ENCODE measurements at regions not wholly inside any gene's neighbourhood (a gene's known extent, or its start where the extent isn't known, plus 50 kb on each side); places are given as distances from the start of the nearest gene placed in this dataset.
"Not testable (repeated sequence)": the region's sequence is repeated elsewhere in the genome, so short reads cannot be mapped to it uniquely, and the experiment has no call there.

- Mint-ChIP-seq H3K36me3 (ENCODE audit: low read depth) (no peaks in the 10 kb centered on the region), H3K9me3 (no peaks in the 10 kb centered on the region), H3K4me3 (no peak overlapping the region), H3K4me1 (ENCODE audit: low read depth) (no peaks in the 10 kb centered on the region), H3K27ac (no peak overlapping the region), H3K27me3 (ENCODE audit: low read depth) (peaks cover 3% of the 10 kb centered on the region)
Observed at GRCh38 chr2:238773472-238773871, 74.4 kb upstream of the TWIST2 start.

- Mint-ChIP-seq H3K27ac (no peak overlapping the region), H3K4me1 (ENCODE audit: low read depth) (no peaks in the 10 kb centered on the region), H3K36me3 (ENCODE audit: low read depth) (no peaks in the 10 kb centered on the region), H3K27me3 (ENCODE audit: low read depth) (peaks cover 3% of the 10 kb centered on the region), H3K9me3 (no peaks in the 10 kb centered on the region), H3K4me3 (no peak overlapping the region)
Observed at GRCh38 chr2:238774071-238774470, 73.8 kb upstream of the TWIST2 start.

DNA sequence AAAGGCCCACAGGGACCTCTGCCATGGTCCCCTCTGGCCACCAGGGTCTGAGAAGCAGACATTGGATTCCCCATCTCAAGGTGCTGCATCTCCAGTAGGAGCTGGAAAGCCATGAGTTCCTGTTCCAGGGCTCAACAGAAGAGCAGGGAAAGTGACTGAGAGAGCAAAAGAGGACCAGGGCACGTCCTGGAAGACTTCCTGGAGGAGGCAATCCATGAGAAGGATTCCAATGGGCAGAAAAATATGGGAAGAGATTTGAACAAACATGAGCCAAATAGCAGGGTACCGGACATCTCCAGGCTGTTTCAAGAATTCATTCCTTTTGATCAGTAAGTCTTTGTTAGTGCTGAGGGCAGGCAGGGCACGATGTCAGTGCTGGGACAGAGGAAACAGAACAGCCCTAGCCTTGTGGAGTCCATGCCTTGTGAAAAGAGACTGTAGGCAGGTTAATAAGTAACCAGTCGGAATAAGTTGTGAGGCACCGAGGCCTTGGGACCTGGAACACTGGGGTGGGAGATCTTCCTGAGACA, 72.8 kb upstream of the TWIST2 start:
- H3K27ac Mint-ChIP-seq: no peak overlapping the region
- H3K9me3 Mint-ChIP-seq: no peaks in the 10 kb centered on the region
- no peaks in the 10 kb centered on the region for H3K27me3 Mint-ChIP-seq (ENCODE audit: low read depth)
- H3K4me1 Mint-ChIP-seq (ENCODE audit: low read depth): no peaks in the 10 kb centered on the region
- no peaks in the 10 kb centered on the region for H3K36me3 Mint-ChIP-seq (ENCODE audit: low read depth)
- no peak overlapping the region for H3K4me3 Mint-ChIP-seq

- Mint-ChIP-seq H3K4me3 (no peak overlapping the region), H3K4me1 (ENCODE audit: low read depth) (no peaks in the 10 kb centered on the region), H3K27ac (no peak overlapping the region), H3K36me3 (ENCODE audit: low read depth) (no peaks in the 10 kb centered on the region), H3K27me3 (ENCODE audit: low read depth) (no peaks in the 10 kb centered on the region), H3K9me3 (no peaks in the 10 kb centered on the region)
Observed at GRCh38 chr2:238775591-238775990, 72.3 kb upstream of the TWIST2 start.

GRCh38 chr2:238776003-238776760, 71.7 kb upstream of the TWIST2 start:
- H3K36me3 Mint-ChIP-seq (ENCODE audit: low read depth): no peaks in the 10 kb centered on the region
- H3K9me3 Mint-ChIP-seq: no peaks in the 10 kb centered on the region
- H3K4me1 Mint-ChIP-seq (ENCODE audit: low read depth): no peaks in the 10 kb centered on the region
- no peaks in the 10 kb centered on the region for H3K27me3 Mint-ChIP-seq (ENCODE audit: low read depth)
- H3K27ac Mint-ChIP-seq: no peak overlapping the region
- H3K4me3 Mint-ChIP-seq: no peak overlapping the region

DNA sequence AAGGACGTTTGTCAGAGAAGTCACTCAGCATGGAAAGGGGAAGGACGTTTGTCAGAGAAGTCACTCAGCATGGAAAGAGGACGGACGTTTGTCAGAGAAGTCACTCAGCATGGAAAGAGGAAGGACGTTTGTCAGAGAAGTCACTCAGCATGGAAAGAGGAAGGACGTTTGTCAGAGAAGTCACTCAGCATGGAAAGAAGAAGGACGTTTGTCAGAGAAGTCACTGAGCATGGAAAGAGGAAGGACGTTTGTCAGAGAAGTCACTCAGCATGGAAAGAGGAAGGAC, 71.2 kb upstream of the TWIST2 start:
- H3K9me3 Mint-ChIP-seq; H3K27me3 Mint-ChIP-seq (ENCODE audit: low read depth); H3K27ac Mint-ChIP-seq: not testable (repeated sequence)

DNA sequence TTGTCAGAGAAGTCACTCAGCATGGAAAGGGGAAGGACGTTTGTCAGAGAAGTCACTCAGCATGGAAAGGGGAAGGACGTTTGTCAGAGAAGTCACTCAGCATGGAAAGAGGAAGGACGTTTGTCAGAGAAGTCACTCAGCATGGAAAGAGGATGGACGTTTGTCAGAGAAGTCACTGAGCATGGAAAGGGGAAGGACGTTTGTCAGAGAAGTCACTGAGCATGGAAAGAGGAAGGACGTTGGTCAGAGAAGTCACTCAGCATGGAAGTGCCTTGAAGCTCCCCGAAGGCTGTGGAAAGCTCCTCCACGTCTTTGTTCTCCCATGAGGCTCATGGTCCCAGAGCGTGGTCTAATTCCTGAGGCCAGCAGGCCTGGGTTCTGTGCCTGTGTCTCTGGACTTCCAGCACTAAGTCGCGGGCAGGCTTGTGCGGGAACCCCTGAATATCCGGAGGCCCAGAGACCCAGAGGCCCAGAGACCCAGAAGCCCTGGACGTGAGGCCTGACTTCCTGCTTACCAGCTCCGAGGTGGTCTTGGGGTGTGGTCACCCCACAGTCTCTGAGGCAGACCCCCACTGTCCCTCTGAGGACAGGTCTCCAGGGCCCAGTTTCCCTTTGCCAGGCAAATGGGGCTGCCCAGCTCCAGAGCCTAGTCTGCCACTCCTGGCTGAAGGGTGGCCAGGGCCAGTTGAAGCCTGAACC, 70.4 kb upstream of the TWIST2 start:
- no peaks in the 10 kb centered on the region for H3K9me3 Mint-ChIP-seq
- no peaks in the 10 kb centered on the region for H3K36me3 Mint-ChIP-seq (ENCODE audit: low read depth)
- H3K4me3 Mint-ChIP-seq: no peak overlapping the region
- H3K27me3 Mint-ChIP-seq (ENCODE audit: low read depth): no peaks in the 10 kb centered on the region
- no peak overlapping the region for H3K27ac Mint-ChIP-seq
- no peaks in the 10 kb centered on the region for H3K4me1 Mint-ChIP-seq (ENCODE audit: low read depth)

More for the DNA sequence above, 71.2 kb upstream of the TWIST2 start:
- H3K36me3 Mint-ChIP-seq (ENCODE audit: low read depth); H3K4me3 Mint-ChIP-seq; H3K4me1 Mint-ChIP-seq (ENCODE audit: low read depth): not testable (repeated sequence)

DNA sequence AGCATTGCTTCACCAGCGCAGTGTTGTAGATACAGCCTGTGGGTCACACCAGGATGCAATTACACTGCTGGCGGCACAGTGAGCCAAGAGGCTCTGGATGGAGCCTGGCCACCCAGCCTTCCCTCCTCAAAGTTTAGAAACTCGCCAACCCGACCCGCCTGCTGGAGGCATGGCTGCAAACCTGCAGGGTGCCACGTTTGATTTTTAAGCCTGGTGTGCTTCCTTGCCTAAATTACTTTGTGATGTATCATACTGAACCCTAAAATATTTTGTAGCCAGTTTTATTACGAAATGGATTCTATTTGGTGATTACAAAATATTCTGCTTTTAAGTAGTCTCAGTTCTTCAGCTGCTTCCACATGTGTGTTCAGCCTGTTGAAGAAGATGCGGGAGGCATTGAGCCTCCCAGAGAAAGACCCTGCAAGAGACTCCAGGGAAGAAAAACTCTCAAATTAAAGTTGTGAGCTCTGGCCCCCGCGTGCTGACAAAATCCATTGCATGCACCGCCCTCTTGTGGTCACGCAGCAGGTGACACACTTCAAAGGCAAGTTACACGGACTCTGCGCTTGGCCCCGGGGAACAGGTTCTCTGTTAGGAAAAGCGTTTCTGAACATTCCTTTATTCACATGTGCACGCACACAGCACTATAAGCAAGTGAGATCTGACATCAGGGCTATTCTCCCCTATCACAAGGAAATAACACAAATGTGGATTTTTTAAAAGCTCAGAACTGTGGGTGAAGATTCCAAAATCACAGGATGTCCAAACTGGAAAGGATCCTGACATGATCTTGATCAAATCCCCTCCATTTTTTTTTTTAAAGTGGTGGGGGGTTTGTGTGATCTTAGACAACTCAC, 63.0 kb upstream of the TWIST2 start:
- Mint-ChIP-seq H3K9me3 (no peaks in the 10 kb centered on the region), H3K27ac (no peak overlapping the region), H3K27me3 (ENCODE audit: low read depth) (peaks cover 6% of the 10 kb centered on the region), H3K4me3 (no peak overlapping the region), H3K36me3 (ENCODE audit: low read depth) (no peaks in the 10 kb centered on the region), H3K4me1 (ENCODE audit: low read depth) (peaks cover 1% of the 10 kb centered on the region)

DNA sequence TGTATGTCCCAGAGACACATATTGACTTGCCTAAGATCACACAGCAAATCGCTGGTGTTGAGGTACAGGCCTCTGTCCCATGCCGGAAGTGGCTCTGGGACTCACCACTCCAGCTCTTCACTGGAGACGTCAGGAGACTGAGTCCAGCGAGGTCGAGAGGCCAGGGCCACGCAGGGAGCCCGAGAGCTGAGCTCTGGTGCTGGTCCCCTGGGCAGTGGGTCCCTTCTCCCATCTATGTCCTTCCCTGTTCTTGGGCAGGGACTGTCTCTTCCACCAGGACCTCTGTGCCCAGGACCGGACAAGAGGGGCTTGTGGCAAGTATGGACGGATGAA, 62.4 kb upstream of the TWIST2 start:
- Mint-ChIP-seq H3K9me3 (no peaks in the 10 kb centered on the region), H3K36me3 (ENCODE audit: low read depth) (no peaks in the 10 kb centered on the region), H3K4me1 (ENCODE audit: low read depth) (peaks cover 1% of the 10 kb centered on the region), H3K4me3 (no peak overlapping the region), H3K27me3 (ENCODE audit: low read depth) (peaks cover 6% of the 10 kb centered on the region), H3K27ac (no peak overlapping the region)

DNA sequence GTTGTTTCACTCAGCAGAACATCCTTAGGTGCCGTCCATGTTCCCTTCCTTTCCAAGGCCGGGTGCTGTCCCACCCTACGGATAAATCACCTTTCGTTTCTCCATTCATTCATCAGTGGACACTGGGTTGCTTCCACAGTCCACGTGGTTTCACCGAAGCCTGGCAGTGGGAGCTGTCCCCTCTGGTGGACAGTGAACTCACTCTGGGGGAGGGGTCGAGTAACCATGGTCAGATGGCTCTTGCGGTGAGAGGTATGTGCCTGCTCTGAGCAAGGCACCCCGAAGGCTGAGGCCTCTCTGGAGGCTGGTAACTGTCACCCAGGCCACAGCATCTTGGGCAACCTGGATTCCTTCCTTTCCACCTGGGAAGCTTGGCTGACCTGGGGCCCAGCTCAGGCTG, 61.5 kb upstream of the TWIST2 start:
- Mint-ChIP-seq H3K4me3 (no peak overlapping the region), H3K36me3 (ENCODE audit: low read depth) (no peaks in the 10 kb centered on the region), H3K27ac (no peak overlapping the region), H3K27me3 (ENCODE audit: low read depth) (peaks cover 6% of the 10 kb centered on the region), H3K4me1 (ENCODE audit: low read depth) (peaks cover 1% of the 10 kb centered on the region), H3K9me3 (no peaks in the 10 kb centered on the region)

DNA sequence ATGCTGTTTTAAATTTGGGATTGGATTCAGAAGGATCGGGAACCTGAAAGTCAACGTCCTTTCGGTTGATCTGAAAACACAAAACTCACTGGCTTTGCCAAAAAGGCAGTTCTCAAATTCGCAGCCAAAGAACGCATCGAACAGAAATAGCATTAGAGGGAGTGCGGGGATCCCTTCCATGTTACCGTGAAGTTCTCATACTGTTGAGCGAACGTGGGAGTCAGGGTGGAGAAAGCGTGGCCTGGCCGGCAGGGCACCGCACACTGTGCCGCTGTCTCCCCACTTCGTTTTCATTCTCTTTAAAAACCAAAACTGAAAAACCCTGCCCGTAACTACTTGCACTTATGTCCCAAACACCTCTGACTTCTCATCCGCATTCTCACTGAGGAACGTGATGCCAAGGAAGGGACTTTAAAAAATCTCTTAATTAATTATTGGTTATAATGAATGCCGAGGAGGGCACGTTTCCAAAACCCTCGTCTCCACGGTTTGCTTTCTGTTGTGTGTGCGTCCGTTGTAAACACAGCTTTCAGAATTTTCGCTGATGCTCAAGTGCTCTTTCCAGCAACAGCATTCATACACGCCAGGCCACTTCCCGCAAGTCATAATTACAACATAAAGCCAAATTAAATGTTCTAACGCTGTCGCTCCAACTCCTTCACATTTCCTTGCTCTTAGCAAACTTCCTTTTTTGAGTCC, 60.9 kb upstream of the TWIST2 start:
- Mint-ChIP-seq H3K36me3 (ENCODE audit: low read depth) (no peaks in the 10 kb centered on the region), H3K4me1 (ENCODE audit: low read depth) (peaks cover 1% of the 10 kb centered on the region), H3K27ac (no peak overlapping the region), H3K4me3 (no peak overlapping the region), H3K9me3 (no peaks in the 10 kb centered on the region), H3K27me3 (ENCODE audit: low read depth) (peaks cover 6% of the 10 kb centered on the region)

- Mint-ChIP-seq H3K4me1 (ENCODE audit: low read depth) (peaks cover 1% of the 10 kb centered on the region), H3K4me3 (no peak overlapping the region), H3K27ac (no peak overlapping the region), H3K9me3 (no peaks in the 10 kb centered on the region), H3K27me3 (ENCODE audit: low read depth) (peaks cover 6% of the 10 kb centered on the region), H3K36me3 (ENCODE audit: low read depth) (no peaks in the 10 kb centered on the region)
Observed at GRCh38 chr2:238787501-238787900, 60.4 kb upstream of the TWIST2 start.

GRCh38 chr2:238789317-238789806, 58.5 kb upstream of the TWIST2 start:
- Mint-ChIP-seq H3K4me3 (no peak overlapping the region), H3K36me3 (ENCODE audit: low read depth) (no peaks in the 10 kb centered on the region), H3K27ac (no peak overlapping the region), H3K4me1 (ENCODE audit: low read depth) (peaks cover 1% of the 10 kb centered on the region), H3K9me3 (no peaks in the 10 kb centered on the region), H3K27me3 (ENCODE audit: low read depth) (no peaks in the 10 kb centered on the region)

GRCh38 chr2:238790126-238790832, 57.6 kb upstream of the TWIST2 start:
- Mint-ChIP-seq H3K4me1 (ENCODE audit: low read depth) (no peaks in the 10 kb centered on the region), H3K4me3 (no peak overlapping the region), H3K27me3 (ENCODE audit: low read depth) (no peaks in the 10 kb centered on the region), H3K27ac (no peak overlapping the region), H3K9me3 (no peaks in the 10 kb centered on the region), H3K36me3 (ENCODE audit: low read depth) (no peaks in the 10 kb centered on the region)

Measured in T-helper 1 cell treated with Interleukin-12 subunit alpha and Interleukin-12 subunit beta and Interleukin-4 antibody, amounts not matched to agents 30 μg/mL and 1 μg/mL, for 36 hours (primary cell).